CD4-positive, alpha-beta T cell treated with Interleukin-12 subunit alpha and Interleukin-12 subunit beta, for 1 hour (primary cell): ENCODE measurements at regions not wholly inside any gene's neighbourhood (a gene's known extent, or its start where the extent isn't known, plus 50 kb on each side); places are given as distances from the start of the nearest gene placed in this dataset.
A peak's percentile ranks its signal among the peaks of the same experiment; 100 is the strongest.

ENCODE experiments used
- DNase-seq: peaks from one replicate; pipeline ENCODE4 v3.0.0-alpha.2; 2020

- DNase-seq, result no peak
Measured at GRCh38 chr9:7287986-7288385, 511.6 kb downstream of the DMAC1 start.

GRCh38 chr9:7287065-7287464, 512.5 kb downstream of the DMAC1 start:
- no peak for DNase-seq

- no peak for DNase-seq
Measured at GRCh38 chr9:7286101-7286500, 513.5 kb downstream of the DMAC1 start.

GRCh38 chr9:7285199-7285598, 514.4 kb downstream of the DMAC1 start:
- DNase-seq, result no peak

GRCh38 chr9:7284517-7284916, 515.1 kb downstream of the DMAC1 start:
- no peak for DNase-seq

GRCh38 chr9:7284117-7284516, 515.5 kb downstream of the DMAC1 start:
- no peak for DNase-seq

- no peak for DNase-seq
Measured at GRCh38 chr9:7273575-7273974, 515.8 kb downstream of the KDM4C start.

- no peak for DNase-seq
Measured at GRCh38 chr9:7266911-7267595, 509.3 kb downstream of the KDM4C start.

- no peak for DNase-seq
Measured at GRCh38 chr9:7265181-7265580, 507.4 kb downstream of the KDM4C start.

- DNase-seq, result no peak
Measured at GRCh38 chr9:7259544-7260241, 501.9 kb downstream of the KDM4C start.

- no peak for DNase-seq
Measured at GRCh38 chr9:7258688-7259396, 501.1 kb downstream of the KDM4C start.

GRCh38 chr9:7246917-7247522, 489.2 kb downstream of the KDM4C start:
- DNase-seq, result no peak

- no peak for DNase-seq
Measured at GRCh38 chr9:7245976-7246580, 488.3 kb downstream of the KDM4C start.

- DNase-seq, result no peak
Measured at GRCh38 chr9:7243838-7244237, 486.1 kb downstream of the KDM4C start.

GRCh38 chr9:7242126-7242525, 484.4 kb downstream of the KDM4C start:
- no peak for DNase-seq

GRCh38 chr9:7241694-7242093, 483.9 kb downstream of the KDM4C start:
- DNase-seq, result no peak

GRCh38 chr9:7240569-7241311, 483.0 kb downstream of the KDM4C start:
- DNase-seq, result no peak

- no peak for DNase-seq
Measured at GRCh38 chr9:7239708-7240107, 481.9 kb downstream of the KDM4C start.

GRCh38 chr9:7238247-7238637, 480.5 kb downstream of the KDM4C start:
- DNase-seq, result no peak

GRCh38 chr9:7237473-7238246, 479.9 kb downstream of the KDM4C start:
- no peak for DNase-seq

- no peak for DNase-seq
Measured at GRCh38 chr9:7236186-7236585, 478.4 kb downstream of the KDM4C start.

GRCh38 chr9:7234144-7234543, 476.4 kb downstream of the KDM4C start:
- peak; percentile 6 for DNase-seq
